Hematopoietic multipotent progenitor cell treated with erythropoietin and hydrocortisone succinate and interleukin-3 and kit ligand, for 4 days (in vitro differentiated cells): ENCODE measurements at regions not wholly inside any gene's neighbourhood (a gene's known extent, or its start where the extent isn't known, plus 50 kb on each side); places are given as distances from the start of the nearest gene placed in this dataset.
"Not testable (repeated sequence)": the region's sequence is repeated elsewhere in the genome, so short reads cannot be mapped to it uniquely, and the experiment has no call there.

Experiments
- DNase-seq: peaks from one replicate; pipeline ENCODE4 v3.0.0-alpha.2; 2015

- no peak for DNase-seq
Observed at GRCh38 chr2:116537811-116538210, 1276.7 kb upstream of the DDX18 start.

GRCh38 chr2:116545286-116546068, 1269.0 kb upstream of the DDX18 start:
- DNase-seq: no peak

- not testable (repeated sequence) for DNase-seq
Observed at GRCh38 chr2:116552738-116553419, 1261.6 kb upstream of the DDX18 start.

GRCh38 chr2:116580209-116580608, 1234.3 kb upstream of the DDX18 start:
- DNase-seq: no peak

- DNase-seq: no peak
Observed at GRCh38 chr2:116582850-116583249, 1231.6 kb upstream of the DDX18 start.

GRCh38 chr2:116585669-116586327, 1228.7 kb upstream of the DDX18 start:
- DNase-seq: no peak

- no peak for DNase-seq
Observed at GRCh38 chr2:116586328-116586689, 1228.2 kb upstream of the DDX18 start.
